ENCODE measurements at regions not wholly inside any gene's neighbourhood (a gene's known extent, or its start where the extent isn't known, plus 50 kb on each side); places are given as distances from the start of the nearest gene placed in this dataset.

DNA sequence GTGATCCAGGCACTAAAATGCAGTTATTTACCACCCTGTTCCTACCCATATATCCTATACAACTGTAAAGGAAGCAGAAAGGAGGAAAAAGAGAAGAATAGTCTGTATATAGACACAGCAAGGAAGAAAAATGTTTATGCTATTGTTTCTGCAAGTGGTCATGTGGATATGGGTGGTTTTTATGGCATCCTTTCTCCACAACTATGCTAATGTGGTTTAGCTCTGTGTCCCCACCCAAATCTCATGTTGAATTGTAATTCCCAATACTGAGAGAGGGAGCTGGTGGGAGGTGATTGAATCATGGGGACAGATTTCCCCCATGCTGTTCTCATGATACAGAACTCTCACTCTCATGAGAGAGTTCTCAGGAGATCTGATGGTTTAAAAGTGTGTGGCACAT is 439.8 kb downstream of the ZSWIM6 start:
- TF ChIP-seq ZNF274 (IDR thresholded peaks at IDR 0.05; ENCODE audit: low read depth, low read length) (no peak), SUZ12 (IDR thresholded peaks at IDR 0.05; ENCODE audit: extremely low read depth, insufficient read depth, insufficient read length) (no peak)

Measured in NT2/D1 (cell line).